DMS 273 treated with DMSO at 0.1 percent for 48 hours (cell line): ENCODE measurements at regions not wholly inside any gene's neighbourhood (a gene's known extent, or its start where the extent isn't known, plus 50 kb on each side); places are given as distances from the start of the nearest gene placed in this dataset.
"Not testable (repeated sequence)": the region's sequence is repeated elsewhere in the genome, so short reads cannot be mapped to it uniquely, and the experiment has no call there.

ENCODE experiments used
- DNase-seq: peaks from one replicate; lab custom pipeline; 2025; lab: John Stamatoyannopoulos, UW

- DNase-seq = no peak
Measured at GRCh38 chr15:93941697-93942096, 289.7 kb upstream of the MCTP2 start.

- no peak for DNase-seq
Measured at GRCh38 chr15:93940226-93940625, 291.1 kb upstream of the MCTP2 start.

- DNase-seq = no peak
Measured at GRCh38 chr15:93932164-93932776, 299.1 kb upstream of the MCTP2 start.

- DNase-seq = no peak
Measured at GRCh38 chr15:93929375-93930094, 301.8 kb upstream of the MCTP2 start.

- no peak for DNase-seq
Measured at GRCh38 chr15:93920204-93920603, 311.2 kb upstream of the MCTP2 start.

- DNase-seq = not testable (repeated sequence)
Measured at GRCh38 chr15:93918801-93919200, 312.6 kb upstream of the MCTP2 start.

- DNase-seq = no peak
Measured at GRCh38 chr15:93917181-93917580, 314.2 kb upstream of the MCTP2 start.

- no peak for DNase-seq
Measured at GRCh38 chr15:93913871-93914270, 317.5 kb upstream of the MCTP2 start.

- no peak for DNase-seq
Measured at GRCh38 chr15:93913310-93913709, 318.1 kb upstream of the MCTP2 start.

- DNase-seq = no peak
Measured at GRCh38 chr15:93900476-93901400, 330.6 kb upstream of the MCTP2 start.

- DNase-seq = no peak
Measured at GRCh38 chr15:93899817-93900216, 331.5 kb upstream of the MCTP2 start.

GRCh38 chr15:93897377-93897776 lies 334.0 kb upstream of the MCTP2 start:
- DNase-seq = no peak

- DNase-seq = no peak
Measured at GRCh38 chr15:93895976-93896770, 335.2 kb upstream of the MCTP2 start.

- no peak for DNase-seq
Measured at GRCh38 chr15:93894438-93895036, 336.8 kb upstream of the MCTP2 start.

GRCh38 chr15:93887151-93887550 lies 344.2 kb upstream of the MCTP2 start:
- no peak for DNase-seq

- no peak for DNase-seq
Measured at GRCh38 chr15:93882779-93883178, 348.6 kb upstream of the MCTP2 start.

- DNase-seq = no peak
Measured at GRCh38 chr15:93882141-93882540, 349.2 kb upstream of the MCTP2 start.

GRCh38 chr15:93881310-93881709 lies 350.1 kb upstream of the MCTP2 start:
- DNase-seq = no peak

- DNase-seq = no peak
Measured at GRCh38 chr15:93880358-93880757, 351.0 kb upstream of the MCTP2 start.

GRCh38 chr15:93870583-93870982 lies 360.8 kb upstream of the MCTP2 start:
- no peak for DNase-seq

- DNase-seq = no peak
Measured at GRCh38 chr15:93866948-93867347, 364.4 kb upstream of the MCTP2 start.

GRCh38 chr15:93866476-93866875 lies 364.9 kb upstream of the MCTP2 start:
- no peak for DNase-seq
